ENCODE measurements at regions not wholly inside any gene's neighbourhood (a gene's known extent, or its start where the extent isn't known, plus 50 kb on each side); places are given as distances from the start of the nearest gene placed in this dataset.

- Histone ChIP-seq H3K9ac (ENCODE audit: low read length) (no peak overlapping the region), H3K27me3 (ENCODE audit: insufficient read depth, low read length) (no peaks in the 10 kb centered on the region), H3K27ac (ENCODE audit: low read depth, low read length) (no peak overlapping the region), H3K4me1 (ENCODE audit: insufficient read depth, low read length) (no peaks in the 10 kb centered on the region), H3K36me3 (ENCODE audit: insufficient read depth, low read length) (no peaks in the 10 kb centered on the region), H2AFZ (ENCODE audit: low read depth, low read length) (no peak overlapping the region), H3K4me3 (ENCODE audit: insufficient read depth, low read depth, low read length) (no peak overlapping the region), H3K9me3 (ENCODE audit: insufficient read depth, low read depth, low read length) (no peaks in the 10 kb centered on the region), H3K79me2 (ENCODE audit: insufficient read depth, low read length) (no peaks in the 10 kb centered on the region), H4K20me1 (ENCODE audit: insufficient read depth, low read length) (no peaks in the 10 kb centered on the region), H3K4me2 (ENCODE audit: low read length) (no peak overlapping the region)
- no peak overlapping the region for H3K27ac Mint-ChIP-seq (ENCODE audit: unreplicated experiment)
- H3K27me3 Mint-ChIP-seq (ENCODE audit: low read depth, unreplicated experiment) = no peaks in the 10 kb centered on the region
- no peak for DNase-seq (ENCODE audit: low read depth)
- no peak for FAIRE-seq
- peaks cover 32% of the 10 kb centered on the region for H3K4me1 Mint-ChIP-seq (ENCODE audit: low read depth, unreplicated experiment)
- H3K9me3 Mint-ChIP-seq (ENCODE audit: unreplicated experiment) = no peaks in the 10 kb centered on the region
- no peaks in the 10 kb centered on the region for H3K36me3 Mint-ChIP-seq (ENCODE audit: low read depth, unreplicated experiment)
- TF ChIP-seq EZH2 (IDR thresholded peaks at IDR 0.05; ENCODE audit: insufficient read depth, low read length) (no peak), CTCF (IDR thresholded peaks at IDR 0.05; ENCODE audit: insufficient read depth, low read depth, low read length) (no peak)
- no peak overlapping the region for H3K4me3 Mint-ChIP-seq (ENCODE audit: unreplicated experiment)
Observed at GRCh38 chr2:190815226-190815625, 65.4 kb upstream of the GLS start.

GRCh38 chr2:190817082-190817481 is 63.5 kb upstream of the GLS start:
- no peak for FAIRE-seq
- TF ChIP-seq CTCF (IDR thresholded peaks at IDR 0.05; ENCODE audit: insufficient read depth, low read depth, low read length) (no peak), EZH2 (IDR thresholded peaks at IDR 0.05; ENCODE audit: insufficient read depth, low read length) (no peak)
- H3K27ac ChIP-seq (ENCODE audit: low read depth, low read length) = no peak overlapping the region
- H3K9ac ChIP-seq (ENCODE audit: low read length) = no peak overlapping the region
- H3K9me3 Mint-ChIP-seq (ENCODE audit: unreplicated experiment) = no peaks in the 10 kb centered on the region
- no peak overlapping the region for H3K4me3 Mint-ChIP-seq (ENCODE audit: unreplicated experiment)
- H3K4me3 ChIP-seq (ENCODE audit: insufficient read depth, low read depth, low read length) = no peak overlapping the region
- H3K4me1 Mint-ChIP-seq (ENCODE audit: low read depth, unreplicated experiment) = peaks cover 23% of the 10 kb centered on the region
- no peaks in the 10 kb centered on the region for H3K36me3 Mint-ChIP-seq (ENCODE audit: low read depth, unreplicated experiment)
- no peaks in the 10 kb centered on the region for H3K36me3 ChIP-seq (ENCODE audit: insufficient read depth, low read length)
- DNase-seq (ENCODE audit: low read depth) = no peak
- H3K27me3 Mint-ChIP-seq (ENCODE audit: low read depth, unreplicated experiment) = no peaks in the 10 kb centered on the region
- no peak overlapping the region for H3K27ac Mint-ChIP-seq (ENCODE audit: unreplicated experiment)
- no peaks in the 10 kb centered on the region for H3K27me3 ChIP-seq (ENCODE audit: insufficient read depth, low read length)
- no peaks in the 10 kb centered on the region for H3K79me2 ChIP-seq (ENCODE audit: insufficient read depth, low read length)
- H4K20me1 ChIP-seq (ENCODE audit: insufficient read depth, low read length) = no peaks in the 10 kb centered on the region
- no peaks in the 10 kb centered on the region for H3K9me3 ChIP-seq (ENCODE audit: insufficient read depth, low read depth, low read length)
- H2AFZ ChIP-seq (ENCODE audit: low read depth, low read length) = no peak overlapping the region
- H3K4me2 ChIP-seq (ENCODE audit: low read length) = no peak overlapping the region
- no peaks in the 10 kb centered on the region for H3K4me1 ChIP-seq (ENCODE audit: insufficient read depth, low read length)

GRCh38 chr2:190819840-190820301 is 60.8 kb upstream of the GLS start:
- Histone ChIP-seq H3K27ac (ENCODE audit: low read depth, low read length) (no peak overlapping the region), H4K20me1 (ENCODE audit: insufficient read depth, low read length) (no peaks in the 10 kb centered on the region), H3K9me3 (ENCODE audit: insufficient read depth, low read depth, low read length) (no peaks in the 10 kb centered on the region), H3K27me3 (ENCODE audit: insufficient read depth, low read length) (no peaks in the 10 kb centered on the region), H3K9ac (ENCODE audit: low read length) (no peak overlapping the region), H2AFZ (ENCODE audit: low read depth, low read length) (no peak overlapping the region), H3K4me1 (ENCODE audit: insufficient read depth, low read length) (no peaks in the 10 kb centered on the region), H3K36me3 (ENCODE audit: insufficient read depth, low read length) (no peaks in the 10 kb centered on the region), H3K4me2 (ENCODE audit: low read length) (no peak overlapping the region), H3K79me2 (ENCODE audit: insufficient read depth, low read length) (no peaks in the 10 kb centered on the region), H3K4me3 (ENCODE audit: insufficient read depth, low read depth, low read length) (no peak overlapping the region)
- H3K4me3 Mint-ChIP-seq (ENCODE audit: unreplicated experiment) = no peak overlapping the region
- H3K27ac Mint-ChIP-seq (ENCODE audit: unreplicated experiment) = no peak overlapping the region
- FAIRE-seq (peak; percentile 71), DNase-seq (ENCODE audit: low read depth) (peak; percentile 76)
- no peak for TF ChIP-seq EZH2 (IDR thresholded peaks at IDR 0.05; ENCODE audit: insufficient read depth, low read length)
- TF ChIP-seq CTCF (IDR thresholded peaks at IDR 0.05; ENCODE audit: insufficient read depth, low read depth, low read length) = no peak
- H3K9me3 Mint-ChIP-seq (ENCODE audit: unreplicated experiment) = no peaks in the 10 kb centered on the region
- H3K27me3 Mint-ChIP-seq (ENCODE audit: low read depth, unreplicated experiment) = no peaks in the 10 kb centered on the region
- H3K4me1 Mint-ChIP-seq (ENCODE audit: low read depth, unreplicated experiment) = peaks cover 4% of the 10 kb centered on the region
- H3K36me3 Mint-ChIP-seq (ENCODE audit: low read depth, unreplicated experiment) = no peaks in the 10 kb centered on the region
